Erythroblast (primary cell): ENCODE measurements at regions not wholly inside any gene's neighbourhood (a gene's known extent, or its start where the extent isn't known, plus 50 kb on each side); places are given as distances from the start of the nearest gene placed in this dataset.

Experiments
- GATA1 ChIP-seq: IDR thresholded peaks from 2 replicates; pipeline ENCODE4 v1.6.1; 2011; ENCODE audit warnings: low read depth, mild to moderate bottlenecking, control low read depth, low read length, moderate library complexity
- POLR2A ChIP-seq: IDR thresholded peaks from 2 replicates; pipeline ENCODE4 v1.6.1; 2011; ENCODE audit warnings: mild to moderate bottlenecking, low read length

DNA sequence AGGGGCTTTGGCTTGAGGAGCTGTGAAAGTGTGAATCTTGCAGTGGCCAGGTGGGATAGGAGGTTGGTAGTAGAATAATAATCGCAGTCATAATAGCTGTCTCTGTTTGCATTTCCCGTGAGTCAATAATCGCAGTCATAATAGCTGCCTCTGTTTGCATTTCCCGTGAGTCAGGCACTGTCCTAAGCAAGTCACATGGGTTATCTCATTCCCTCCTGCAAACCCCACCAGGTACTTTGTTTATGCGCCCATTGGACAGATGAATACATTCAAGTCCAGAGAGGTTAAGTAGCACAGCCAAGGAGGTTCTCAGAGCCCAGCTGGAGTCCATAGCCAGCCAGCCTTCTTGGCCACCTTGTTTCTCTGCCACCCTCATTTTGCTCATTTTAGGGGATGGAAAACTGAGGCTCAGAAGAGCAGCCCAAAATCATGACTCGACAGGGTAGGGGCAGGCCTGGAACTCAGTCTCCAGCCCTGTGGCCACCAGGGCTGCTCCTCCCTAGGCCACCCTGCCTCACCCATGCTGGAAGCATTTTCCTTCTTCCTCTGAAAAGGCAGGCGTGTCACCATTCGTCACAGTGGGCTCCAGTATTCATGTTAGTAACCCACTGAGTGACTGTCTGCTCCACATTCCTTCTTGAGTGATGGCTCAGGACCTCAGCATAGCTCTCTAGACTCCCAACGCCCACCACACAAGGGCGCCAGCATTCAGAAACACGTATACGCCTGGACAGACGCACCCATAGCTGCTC lies 206.2 kb downstream of the URI1 start:
- no peak for TF ChIP-seq POLR2A
- TF ChIP-seq GATA1, result no peak
